NCI-H146 (cell line): ENCODE measurements at regions not wholly inside any gene's neighbourhood (a gene's known extent, or its start where the extent isn't known, plus 50 kb on each side); places are given as distances from the start of the nearest gene placed in this dataset.

Experiments used
- DNase-seq: peaks from one replicate; lab custom pipeline; 2025; lab: John Stamatoyannopoulos, UW

DNA sequence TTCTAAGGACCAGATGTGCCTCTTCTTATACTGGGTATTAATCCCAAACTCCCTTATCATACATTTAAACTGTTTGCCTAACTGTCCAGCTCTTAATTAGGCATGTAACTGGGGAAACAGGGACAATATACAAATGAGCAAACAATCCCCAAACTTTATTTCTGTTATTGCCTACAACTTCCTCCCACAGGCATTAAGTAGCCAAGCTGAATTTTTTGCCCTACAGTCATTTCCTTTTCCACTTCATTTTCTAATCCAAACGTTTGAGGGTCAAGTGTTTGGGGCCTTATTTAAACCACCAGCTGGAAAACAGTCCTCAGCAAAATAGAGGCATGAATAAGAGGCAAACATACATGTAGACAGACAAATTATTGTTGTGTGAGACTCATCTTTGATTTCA lies 77.4 kb upstream of the CCL2 start:
- DNase-seq, result no peak

DNA sequence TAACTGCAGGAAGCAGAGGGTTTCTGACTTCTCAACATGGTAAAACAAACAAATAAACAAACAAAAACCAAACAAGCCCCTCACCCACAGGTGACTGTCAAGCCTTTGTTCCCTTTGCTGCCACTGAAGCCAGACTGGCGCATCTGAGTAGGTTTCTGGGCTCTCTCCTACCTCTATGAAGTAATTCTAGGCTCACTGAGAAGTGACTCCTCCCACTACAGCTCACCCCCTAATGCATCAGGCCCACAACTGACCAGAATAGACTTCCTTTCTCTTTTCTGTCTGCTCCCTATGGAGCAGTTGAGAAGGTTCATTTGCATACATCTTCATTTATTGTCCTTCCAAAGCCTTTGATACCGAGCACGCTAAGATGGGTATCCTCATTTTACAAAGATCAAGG lies 77.0 kb upstream of the CCL2 start:
- DNase-seq, result no peak

DNA sequence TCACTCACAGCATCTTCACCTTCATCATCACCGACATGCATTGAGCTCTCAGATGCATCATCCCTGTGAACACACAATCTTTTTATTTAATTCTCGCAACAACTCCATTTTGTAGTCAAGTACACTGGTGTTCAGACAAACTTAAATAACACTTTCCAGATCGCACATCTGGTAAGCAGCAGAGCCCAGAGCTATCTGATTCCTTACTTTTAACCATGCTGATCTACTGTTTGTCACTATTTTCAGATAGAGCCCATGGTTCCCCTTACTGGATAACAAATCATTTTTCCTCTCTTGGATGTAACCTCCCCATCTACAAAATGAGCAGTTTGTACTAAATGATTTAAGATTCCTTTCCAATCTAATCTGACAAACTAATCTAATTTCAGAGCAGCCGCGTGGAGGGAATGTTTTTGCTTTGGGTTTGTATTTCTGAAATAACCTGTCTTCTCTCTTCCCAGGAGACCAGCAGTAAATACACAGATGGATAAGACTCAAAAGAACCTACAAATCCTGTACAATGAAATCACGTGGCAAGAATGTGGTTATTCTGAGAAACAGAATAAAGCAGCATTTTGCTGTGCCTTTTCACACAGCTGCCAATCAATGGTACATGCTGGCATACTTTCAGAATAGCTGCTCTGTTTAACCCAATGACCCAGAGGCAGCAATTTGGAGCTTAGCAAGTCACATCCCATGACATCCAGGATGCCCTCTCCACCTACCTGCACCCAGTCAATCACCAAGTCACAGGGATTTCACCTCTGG lies 72.9 kb upstream of the CCL2 start:
- no peak for DNase-seq

DNA sequence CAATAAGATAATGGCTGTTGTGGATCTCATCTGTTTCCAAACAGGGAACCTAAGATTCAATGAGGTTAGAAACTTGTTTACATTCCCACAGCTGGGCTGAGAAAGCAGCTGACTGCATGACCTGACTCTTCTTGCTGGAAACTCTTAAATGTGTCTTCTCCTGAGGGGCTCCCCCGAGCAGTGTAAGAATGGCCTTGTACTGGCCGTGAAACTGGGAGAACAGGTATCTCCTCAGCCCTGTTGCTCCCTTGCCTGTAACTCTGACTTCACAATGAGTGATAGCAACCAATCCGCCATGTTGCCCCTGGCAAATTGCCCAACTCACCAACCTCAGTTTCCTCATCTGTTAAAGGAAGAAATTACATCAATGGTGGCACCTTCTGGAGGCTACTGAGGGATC lies 59.1 kb upstream of the CCL2 start:
- no peak for DNase-seq

DNA sequence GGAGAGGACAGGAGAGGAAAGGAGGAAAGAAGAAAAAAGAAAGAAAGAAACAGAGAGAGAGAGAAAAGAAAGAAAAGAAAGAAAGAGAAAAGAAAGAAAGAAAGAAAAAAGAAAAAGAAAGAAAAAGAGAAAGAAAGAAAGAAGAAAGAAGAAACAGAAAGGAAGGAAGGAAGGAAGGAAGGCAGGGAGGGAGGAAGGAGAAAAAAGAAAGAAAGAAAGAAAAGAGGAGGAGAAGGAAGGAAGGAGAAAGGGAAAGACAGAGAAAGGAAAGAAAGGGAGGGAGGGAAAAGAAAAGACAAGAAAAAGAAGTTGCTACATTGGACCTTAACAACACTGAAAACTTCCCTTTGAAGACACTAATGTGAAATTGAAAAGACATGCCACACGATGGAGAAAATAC lies 56.6 kb upstream of the CCL2 start:
- DNase-seq, result no peak

DNA sequence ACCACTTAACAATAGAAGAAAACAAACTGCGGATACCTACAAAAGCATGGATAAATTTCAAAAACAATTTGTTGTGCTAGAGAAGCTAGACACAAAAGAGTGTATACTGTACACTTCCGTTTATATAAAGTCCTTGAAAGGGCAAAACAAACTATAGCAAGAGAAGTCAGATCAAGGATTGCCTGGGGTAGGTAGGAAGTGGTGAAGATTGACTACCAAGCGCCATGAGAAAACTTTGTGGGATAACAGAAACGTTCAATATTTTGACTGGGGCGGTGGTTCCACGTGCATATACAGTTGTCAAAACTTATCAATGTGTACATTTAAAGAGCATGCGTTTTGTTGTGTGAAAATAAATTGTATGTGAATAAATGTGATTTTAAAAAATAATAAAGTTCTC lies 55.6 kb upstream of the CCL2 start:
- DNase-seq, result no peak

DNA sequence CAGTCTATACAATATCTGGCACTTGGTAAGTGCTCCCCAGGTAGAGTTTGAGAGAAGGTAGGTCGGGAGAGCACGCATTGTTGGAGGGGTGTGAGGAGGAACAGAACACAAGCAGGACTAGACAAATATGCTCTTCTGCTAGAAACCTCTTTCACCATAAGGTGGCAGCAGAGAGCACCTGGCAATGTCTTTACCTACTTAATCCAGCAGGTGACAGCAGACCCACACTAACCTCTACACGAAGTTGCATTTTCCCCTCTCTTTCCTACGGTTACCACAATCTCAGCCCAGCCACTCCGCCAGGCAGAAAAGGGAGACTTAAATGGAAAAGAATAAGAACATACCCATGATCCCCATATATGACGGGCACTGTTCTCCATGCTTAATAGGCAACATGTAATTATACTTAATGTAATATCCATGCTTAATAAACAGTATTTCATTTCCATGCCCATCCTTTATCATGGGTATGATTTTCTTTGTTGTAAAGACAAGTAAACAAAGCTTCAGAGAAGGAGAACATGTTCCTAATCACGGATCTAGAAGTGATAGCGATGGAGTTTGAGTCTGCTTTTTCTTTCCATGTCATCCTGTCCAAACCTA lies 55.1 kb upstream of the CCL2 start:
- peak; percentile 58 for DNase-seq

DNA sequence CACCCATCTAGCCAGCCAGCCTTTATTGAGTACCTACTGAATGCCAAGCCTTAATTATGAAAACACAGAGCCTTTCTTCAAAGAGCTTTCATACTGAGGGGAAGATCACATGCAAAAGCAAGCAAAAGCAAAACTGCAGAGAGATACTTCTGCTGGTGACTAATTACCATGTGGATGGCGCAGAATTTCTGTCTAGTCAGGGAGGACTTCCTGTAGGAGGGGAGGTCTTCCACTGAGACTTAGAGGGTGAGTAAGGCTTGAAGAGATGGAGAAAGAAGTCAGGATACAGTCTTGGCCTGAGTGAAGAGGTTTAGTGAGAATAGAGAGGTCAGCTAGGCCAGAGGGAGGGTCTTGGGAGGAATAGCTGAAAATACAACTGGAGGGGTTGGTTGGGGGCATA lies 53.9 kb upstream of the CCL2 start:
- DNase-seq, result no peak

DNA sequence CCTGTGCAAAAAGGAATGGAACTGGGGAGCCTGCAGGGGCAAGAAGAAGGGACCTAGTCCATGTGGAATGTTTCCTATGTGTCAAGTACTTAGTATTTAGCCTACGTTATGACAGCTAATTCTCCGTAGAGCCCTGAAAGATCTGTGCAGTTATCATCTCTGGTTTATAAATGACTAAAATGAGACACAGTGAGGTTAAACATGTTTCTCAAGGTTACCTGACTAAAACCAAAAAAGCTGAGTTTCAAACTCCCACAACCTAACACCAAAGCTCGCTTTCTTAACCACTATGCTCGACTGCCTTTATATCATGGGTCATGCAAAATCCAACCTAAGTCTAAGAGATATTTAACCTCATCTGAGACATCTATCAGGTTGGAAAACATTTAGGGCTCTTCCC lies 53.3 kb upstream of the CCL2 start:
- DNase-seq, result no peak

DNA sequence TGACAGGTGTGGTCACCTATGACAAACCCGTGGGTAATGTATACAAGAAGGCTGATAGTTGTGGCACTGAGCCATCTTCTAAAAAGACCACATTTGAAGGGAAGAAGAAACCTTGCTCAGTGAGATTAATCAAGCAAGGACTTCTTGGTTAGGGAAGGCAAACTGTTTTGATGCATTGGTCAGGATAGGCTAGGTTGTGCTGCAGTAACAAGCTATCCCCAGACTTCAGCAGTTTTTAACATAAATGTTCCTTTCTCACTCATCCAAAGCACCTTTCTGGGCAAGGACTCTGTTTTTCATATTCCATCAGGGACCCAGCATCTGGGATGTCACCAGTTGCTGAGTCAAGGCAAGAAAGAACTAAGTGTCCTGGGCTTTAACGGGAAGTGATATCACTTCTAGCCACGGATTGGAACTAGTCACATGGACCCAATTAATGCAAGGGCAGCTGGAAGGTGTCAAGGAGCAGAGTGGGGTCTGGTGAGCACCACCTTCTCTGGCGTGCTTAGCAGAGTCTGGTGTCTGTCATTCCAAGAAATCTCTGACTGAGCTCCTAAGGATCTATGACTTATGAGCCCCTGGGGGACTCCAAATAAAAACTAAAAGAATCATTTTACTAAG lies 52.0 kb upstream of the CCL2 start:
- DNase-seq, result no peak

DNA sequence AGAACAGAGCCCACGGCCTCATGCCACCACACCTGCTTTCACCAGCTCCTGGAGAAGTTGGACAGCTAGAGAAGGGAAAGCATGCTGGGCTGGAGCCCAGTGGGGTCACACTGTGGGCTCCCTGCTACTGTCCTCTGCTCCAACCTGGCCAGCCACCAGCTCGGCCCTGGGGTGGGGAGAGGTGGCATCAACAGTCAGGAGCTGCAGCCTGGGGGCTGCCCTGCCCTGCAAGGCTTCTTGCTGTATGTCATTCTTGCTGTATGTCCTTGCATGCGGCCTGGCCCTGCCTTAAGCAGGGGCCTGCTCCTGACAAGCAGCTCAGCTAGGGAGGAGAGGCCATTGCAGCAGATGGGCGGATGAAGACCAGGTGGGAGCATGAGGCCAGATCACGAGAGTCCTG lies 50.7 kb upstream of the CCL2 start:
- no peak for DNase-seq
